Stomach (tissue), 4 donors: ENCODE measurements at regions not wholly inside any gene's neighbourhood (a gene's known extent, or its start where the extent isn't known, plus 50 kb on each side); places are given as distances from the start of the nearest gene placed in this dataset.

Source experiments
- CTCF ChIP-seq, 7 experiments: fragments of 450-650 bp in 4 of 7; fragments of 200-600 bp in 3 of 7; sonication (generic) in 3 of 7; IDR thresholded peaks; one replicate each; pipeline ENCODE4 v1.5.1; 2016 to 2019; ENCODE audit warnings: antibody characterized with exemption in 7 of 7, control low read depth in 2 of 7, mild to moderate bottlenecking in 1 of 7
- POLR2A ChIP-seq, 4 donors: fragments of 450-650 bp; IDR thresholded peaks; one replicate each; pipeline ENCODE4 v1.6.1; 2016; ENCODE audit warnings: antibody characterized with exemption in 4 of 4, control low read depth in 2 of 4, mild to moderate bottlenecking in 1 of 4, moderate library complexity in 1 of 4

- TF ChIP-seq CTCF (IDR thresholded peaks at IDR 0.05), result peak in 1 of 7 experiments; percentile 11
- no peak for TF ChIP-seq POLR2A (IDR thresholded peaks at IDR 0.05)
These were observed 122.9 kb upstream of the HSD17B12 start for GRCh38 chr11:43557553-43558110.
